NCI-H1694 treated with DMSO at 0.1 percent for 48 hours (cell line): ENCODE measurements at regions not wholly inside any gene's neighbourhood (a gene's known extent, or its start where the extent isn't known, plus 50 kb on each side); places are given as distances from the start of the nearest gene placed in this dataset.

Source experiments
- DNase-seq: peaks from one replicate; lab custom pipeline; 2025; lab: John Stamatoyannopoulos, UW

DNA sequence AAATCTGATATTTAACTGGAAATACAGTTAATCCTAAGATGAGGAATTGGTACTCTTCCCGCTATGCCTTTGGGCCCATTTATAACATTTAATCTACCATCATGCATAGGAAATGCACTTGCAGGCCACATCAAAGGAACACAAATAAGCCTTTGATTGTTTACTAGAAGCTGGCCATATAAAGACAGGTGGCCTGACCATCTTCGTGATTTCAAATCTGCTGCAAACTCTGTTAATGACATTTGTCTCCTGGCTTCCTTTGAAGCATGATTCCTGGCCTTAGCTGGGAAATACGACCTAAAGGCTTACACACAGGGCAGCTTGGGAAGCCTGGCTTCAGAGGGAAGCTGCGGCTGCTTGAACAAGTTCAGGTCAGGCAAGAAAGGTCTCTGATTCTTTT, 552.1 kb downstream of the CDH26 start:
- DNase-seq, result no peak

DNA sequence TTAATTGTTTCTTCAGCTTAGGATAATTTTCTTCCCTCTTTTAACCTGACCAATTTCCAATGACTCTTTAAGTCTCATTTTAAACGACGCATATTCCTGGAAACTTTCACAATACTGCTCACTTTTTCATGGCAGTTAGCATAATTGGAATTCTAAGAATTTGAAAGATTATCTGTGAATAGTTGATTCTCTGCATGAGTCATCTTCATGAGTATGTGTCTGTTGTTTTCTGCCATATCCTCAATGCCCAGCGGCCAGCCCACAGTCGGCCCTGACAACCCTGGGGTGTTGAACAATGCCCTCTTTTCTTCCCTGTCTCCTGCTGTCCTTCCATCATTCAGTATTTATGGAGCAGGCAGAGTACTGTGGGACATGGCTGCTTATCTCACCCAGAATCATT, 554.2 kb downstream of the CDH26 start:
- DNase-seq, result no peak

DNA sequence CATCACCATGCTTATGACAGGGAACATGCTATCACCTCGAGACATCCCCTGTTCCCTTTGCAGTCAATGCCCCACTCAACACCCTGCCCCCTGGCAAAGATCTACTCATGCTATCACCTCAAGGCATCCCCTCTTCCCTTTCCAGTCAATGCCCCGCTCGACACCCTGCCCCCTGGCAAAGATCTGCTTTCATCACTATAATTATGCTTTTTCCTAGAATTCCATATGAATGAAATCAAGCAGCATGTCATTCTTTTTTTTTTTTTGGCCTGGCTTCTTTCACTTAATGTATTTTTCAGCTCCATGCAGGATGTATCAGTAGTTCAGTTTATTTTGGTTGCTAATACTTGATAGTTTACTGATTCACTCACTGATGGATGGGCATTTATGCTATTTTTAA, 554.9 kb downstream of the CDH26 start:
- DNase-seq, result no peak

DNA sequence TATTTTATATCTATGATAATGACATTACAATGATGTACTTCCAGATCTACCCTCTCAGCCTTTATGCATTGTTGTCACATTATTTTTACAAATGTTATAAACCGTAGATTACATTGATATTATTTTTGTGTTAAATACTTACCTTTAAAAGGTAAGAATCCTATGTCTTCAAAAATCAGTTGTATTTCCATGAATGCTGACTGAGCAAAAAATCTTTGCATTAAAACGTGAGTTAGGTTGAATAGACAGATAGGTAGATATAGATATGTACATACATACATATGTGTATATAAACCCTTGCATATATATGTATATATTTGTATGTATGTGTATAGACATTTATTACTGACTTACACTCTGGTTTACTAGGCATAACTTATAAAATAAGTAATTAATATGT, 558.2 kb downstream of the CDH26 start:
- no peak for DNase-seq

DNA sequence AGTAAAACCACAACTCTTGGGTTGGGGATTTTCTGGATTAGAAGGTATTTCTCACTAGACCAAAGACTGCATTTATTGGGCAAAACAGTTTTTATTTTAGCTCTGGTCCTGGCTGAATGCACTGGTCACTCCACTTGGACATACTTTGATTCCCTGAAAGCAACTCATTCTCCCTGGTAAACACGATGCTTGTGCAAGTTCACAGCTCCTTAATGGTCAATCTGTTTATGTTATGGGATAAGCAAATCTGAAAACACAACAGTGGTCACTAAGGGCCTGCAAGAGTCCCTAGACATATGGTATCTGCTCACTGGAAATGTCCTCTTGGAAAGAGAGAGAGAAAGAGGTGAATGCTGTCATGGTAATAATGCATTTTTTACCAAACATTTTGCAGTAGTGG, 559.8 kb downstream of the CDH26 start:
- no peak for DNase-seq

DNA sequence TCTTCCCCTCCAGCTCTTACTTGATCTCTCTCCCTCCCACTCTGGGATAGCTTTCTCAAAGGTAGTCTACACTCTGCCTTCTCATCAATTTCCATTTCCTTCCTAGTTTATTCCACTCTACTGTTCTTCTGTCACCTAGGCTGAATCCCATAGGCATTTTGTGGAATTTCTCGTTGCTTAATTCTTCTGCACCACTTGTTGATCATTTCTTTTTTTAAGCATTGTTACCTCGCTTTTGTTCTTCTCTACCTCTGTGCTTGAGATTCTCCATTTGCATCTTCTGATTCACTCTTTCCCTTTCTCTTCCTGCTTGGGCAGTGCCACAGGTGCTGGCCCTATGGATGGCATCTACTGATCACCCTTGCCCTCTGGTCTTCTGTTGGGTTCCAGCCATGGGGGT, 567.2 kb downstream of the CDH26 start:
- DNase-seq, result no peak

DNA sequence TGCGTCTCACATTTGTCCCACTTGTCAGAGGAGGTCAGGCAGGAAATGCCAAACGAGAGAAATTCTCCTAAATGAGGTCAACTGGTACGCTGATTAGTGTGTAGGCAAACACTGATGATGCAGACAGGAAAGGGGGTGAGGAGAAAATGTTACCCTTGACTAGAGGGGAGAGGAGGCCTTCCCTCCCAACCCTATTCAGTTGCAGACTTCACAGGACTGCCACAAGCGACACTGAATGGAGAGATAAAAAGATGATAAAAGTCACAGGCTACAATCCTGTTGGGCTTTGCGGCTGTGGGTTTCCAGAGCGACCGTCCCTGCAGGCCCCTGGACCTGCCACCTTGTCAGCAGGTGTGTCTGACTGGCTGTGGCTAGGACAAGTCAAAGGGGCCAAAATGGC, 569.4 kb downstream of the CDH26 start:
- DNase-seq, result no peak

DNA sequence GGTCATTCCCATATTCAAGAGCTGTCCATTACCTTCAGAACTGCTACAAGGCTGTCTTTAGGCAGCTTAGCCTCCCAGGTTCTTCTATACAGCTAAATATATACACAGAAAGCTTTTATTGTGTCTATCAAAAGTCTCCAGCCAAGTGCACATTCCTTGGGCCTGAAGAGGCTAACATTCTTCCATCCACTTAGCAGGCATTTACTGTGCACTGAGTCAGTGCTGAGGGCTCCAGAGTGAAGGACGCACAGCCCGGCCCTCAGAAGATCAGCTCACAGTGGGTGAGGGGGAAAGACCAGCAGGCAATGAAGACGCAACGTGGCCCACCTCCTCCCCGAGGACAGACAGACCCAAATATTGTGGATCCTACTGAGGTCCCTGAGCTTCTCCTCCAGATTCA, 569.9 kb downstream of the CDH26 start:
- no peak for DNase-seq

DNA sequence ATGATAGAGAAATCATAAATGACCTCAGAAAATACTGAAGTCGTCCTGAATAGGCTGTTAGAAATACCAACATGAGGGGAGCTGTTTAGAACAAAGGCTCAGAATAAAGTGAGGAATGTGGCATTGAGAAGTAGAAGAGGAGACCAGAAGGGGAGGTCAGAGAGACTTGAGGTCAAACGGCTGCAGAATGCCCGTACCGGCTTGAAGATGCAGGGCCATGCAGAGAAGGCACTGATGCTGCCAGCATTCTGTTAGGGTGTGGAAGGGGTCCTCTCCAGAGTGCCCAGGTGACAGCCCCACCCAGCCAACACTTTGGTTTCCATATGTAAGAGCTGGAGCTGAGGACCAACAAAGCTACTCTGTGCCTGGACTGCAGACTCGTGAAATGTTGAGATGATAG, 570.9 kb downstream of the CDH26 start:
- no peak for DNase-seq

DNA sequence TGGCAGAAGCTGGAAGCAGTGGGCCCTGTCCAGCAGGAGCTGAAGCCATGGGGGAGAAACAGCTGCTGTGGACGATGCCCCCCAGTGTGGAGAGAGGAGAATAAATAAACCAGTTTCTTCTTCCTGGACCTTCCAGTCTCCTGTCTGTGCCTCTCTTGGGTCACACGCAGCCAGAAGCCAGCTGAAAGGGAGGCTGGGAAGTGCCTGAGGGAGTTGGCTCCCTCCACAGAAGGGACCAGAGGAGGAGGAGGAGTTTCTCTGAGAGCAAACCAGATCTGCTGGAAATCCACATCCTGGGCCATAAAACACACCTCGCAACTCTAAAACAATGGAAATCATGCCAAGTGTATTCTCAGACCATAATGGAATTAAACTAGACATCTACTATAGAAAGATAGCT, 577.0 kb downstream of the CDH26 start:
- DNase-seq, result no peak

DNA sequence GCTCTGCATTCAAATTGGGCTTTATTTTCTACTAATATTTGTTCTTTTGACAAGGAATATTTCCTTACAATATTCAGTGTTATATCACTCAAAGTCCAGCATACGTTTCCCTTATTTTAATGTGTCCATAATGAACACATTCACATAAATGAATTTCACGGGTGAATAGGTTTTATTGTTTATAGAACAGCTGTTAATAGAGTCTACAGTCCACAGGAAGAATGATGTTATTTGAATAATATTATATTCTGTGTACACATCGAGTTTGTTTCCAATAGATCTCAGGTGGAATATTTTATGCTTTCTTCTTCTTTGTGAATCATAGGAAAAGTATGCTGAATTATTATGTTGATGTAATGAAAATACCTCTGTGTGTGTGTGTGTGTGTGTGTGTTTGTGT, 582.4 kb downstream of the CDH26 start:
- DNase-seq, result no peak

DNA sequence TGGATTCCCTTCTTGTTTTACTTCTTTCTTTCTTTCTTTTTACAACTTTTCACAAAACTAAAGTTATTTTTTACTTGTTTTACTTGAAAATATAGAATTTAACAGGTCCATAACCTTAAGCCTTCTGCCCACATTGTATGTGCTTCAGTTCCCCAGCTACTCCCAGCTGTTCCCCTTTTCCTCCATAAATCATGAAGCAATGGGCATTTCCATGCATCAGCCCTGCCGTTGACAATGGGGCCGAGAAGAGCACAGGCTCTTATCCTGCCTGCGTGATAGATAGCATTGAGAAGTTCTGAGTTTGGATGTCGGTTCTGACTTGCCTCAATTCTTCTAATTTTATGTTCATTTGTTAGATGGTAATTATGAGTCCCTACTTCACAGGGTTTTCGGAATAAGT, 583.8 kb downstream of the CDH26 start:
- no peak for DNase-seq

DNA sequence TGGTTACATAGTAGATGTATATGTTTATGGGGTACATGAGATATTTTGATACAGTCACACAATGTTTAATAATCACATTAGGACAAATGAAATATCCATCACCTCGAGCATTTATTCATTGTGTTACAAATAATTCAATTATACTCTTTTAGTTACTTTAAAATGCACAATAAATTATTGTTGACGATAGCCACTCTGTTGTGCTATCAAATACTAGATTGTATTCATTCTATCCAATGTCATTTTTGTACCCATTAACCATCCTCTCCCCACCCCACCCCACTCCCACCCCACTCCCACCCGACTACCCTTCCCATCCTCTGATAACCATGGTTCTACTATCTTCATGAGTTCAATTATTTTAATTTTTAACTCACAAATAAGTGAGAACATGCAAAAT, 585.4 kb downstream of the CDH26 start:
- DNase-seq, result no peak

DNA sequence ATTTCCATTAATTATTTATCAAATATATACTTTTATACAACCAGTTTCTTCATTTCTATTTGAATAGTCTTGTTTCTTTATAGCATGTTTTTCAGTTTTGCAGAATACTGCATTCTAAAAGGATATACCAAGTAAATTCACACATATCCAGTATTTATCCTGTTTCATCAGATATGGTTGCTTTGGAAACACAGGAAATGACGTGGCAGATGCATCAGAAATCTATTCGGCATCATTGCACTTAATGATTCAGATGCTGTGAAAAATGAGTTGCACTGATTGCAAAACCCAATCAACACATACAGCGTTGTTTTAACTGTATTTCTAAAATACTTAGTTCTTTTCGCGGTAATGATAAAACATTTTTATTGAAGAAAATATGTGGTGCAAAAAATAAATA, 594.9 kb downstream of the CDH26 start:
- no peak for DNase-seq

DNA sequence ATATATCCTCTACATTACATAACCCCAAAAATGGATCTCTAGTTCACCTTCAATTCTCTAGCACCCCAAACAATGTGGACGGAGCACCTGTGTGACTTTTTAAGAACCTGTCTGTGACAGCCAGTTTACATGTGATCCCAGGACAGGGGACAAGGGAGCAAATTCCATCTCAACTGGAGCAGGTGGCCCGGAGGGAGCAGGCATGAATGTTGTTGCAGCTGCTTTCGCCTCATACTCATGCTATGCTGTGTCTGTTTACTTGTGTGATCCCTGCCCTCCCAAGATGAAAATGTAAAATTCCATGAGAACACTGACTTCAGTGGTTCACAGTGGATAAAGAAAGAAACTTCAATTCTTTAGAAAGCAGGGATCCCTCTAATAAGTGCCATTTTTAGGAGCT, 600.3 kb downstream of the CDH26 start:
- no peak for DNase-seq

DNA sequence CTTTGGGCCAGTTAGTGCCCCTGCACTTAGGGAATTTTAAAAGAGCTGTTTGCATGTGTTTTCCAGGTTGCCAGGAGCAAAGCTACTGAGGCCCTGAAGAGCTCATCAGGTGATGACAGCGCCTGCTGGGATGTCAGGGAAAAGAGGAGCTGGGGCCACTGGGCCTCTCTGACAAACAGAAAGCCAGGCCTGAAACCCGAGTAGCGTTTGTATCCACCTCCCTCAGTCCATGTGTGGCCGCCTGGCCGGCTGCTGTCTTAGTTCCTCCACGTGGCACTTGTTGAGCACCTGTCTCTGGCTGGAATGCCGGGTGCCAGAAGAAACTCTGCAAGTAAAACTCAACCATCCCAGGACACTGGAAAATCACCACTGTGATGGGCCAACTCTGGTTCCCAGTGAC, 601.2 kb downstream of the CDH26 start:
- no peak for DNase-seq

DNA sequence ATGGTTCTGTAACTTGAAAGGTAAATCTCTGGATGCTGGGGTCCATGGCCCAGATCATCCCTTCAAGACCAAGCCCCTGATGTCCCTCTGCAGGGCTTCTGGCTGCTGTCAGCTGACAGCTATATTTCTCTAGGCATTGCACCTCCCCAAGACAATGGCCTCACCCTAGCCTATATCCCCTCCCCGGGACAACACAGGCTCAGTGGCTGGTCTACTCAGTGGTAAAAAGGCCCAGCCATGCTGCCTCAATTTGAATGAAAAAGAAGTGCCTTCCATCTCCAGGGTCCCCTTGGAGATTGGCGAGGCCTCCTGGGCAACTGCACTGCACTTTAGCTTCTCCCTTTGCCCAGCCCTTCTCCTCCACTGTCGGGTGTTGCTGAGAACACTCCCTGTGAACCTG, 602.8 kb downstream of the CDH26 start:
- no peak for DNase-seq

DNA sequence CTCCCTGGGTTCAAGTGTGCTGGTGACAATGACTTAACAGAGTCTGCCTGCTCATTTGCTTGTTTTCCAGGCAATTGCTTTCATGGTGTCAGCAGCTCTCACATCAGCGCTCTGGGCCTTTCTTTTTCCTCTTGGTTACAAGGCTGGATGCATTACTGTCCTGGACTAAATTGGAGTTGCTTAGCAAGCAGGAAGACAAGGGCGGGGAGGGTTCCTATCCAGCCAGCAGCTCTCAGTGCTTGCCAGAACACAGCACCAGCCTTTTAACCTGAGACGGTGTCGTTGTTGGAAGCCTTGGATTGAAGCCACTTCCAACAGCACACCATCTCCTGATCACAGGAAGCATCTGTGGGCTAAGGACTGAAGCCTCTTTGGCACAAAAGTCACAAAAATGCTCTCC, 606.9 kb downstream of the CDH26 start:
- no peak for DNase-seq

DNA sequence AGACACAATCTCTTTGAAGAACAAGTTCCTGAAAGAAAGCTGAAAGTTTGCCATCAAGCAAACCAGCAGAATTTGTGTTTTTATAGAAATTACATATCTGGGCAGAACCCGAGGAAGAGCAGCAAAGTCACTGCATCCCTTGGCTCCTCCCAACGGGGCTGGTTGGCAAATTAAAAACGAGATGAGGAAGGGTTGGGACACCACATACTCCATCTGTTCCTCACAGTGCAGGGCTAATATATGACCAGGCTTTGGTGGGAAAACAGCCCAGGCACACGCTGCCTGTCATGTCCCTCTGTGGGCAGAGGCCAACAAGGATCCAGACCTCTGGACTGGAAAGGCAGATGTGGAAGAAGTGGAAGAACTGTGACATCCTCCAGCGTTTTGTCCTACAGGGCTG, 607.3 kb downstream of the CDH26 start:
- DNase-seq, result no peak

DNA sequence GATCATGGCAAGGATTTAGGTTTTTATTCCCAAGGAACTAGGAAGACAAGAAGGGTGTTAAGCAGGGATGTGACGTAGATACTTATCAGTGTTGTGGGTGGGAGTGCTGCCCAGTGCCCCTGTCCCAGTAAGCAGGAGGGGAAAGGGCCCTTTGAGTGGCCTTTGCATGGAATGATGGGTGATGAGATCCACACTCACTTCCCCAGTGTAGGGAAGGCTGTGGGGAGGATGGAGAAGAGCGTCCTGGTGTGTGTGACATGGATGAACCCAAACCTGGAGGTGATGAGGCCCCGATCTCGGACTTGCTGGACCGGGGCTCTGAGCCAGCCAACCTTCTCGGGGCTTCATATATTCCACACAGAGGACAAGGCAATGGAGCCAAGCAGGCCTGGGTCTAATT, 610.9 kb downstream of the CDH26 start:
- no peak for DNase-seq

DNA sequence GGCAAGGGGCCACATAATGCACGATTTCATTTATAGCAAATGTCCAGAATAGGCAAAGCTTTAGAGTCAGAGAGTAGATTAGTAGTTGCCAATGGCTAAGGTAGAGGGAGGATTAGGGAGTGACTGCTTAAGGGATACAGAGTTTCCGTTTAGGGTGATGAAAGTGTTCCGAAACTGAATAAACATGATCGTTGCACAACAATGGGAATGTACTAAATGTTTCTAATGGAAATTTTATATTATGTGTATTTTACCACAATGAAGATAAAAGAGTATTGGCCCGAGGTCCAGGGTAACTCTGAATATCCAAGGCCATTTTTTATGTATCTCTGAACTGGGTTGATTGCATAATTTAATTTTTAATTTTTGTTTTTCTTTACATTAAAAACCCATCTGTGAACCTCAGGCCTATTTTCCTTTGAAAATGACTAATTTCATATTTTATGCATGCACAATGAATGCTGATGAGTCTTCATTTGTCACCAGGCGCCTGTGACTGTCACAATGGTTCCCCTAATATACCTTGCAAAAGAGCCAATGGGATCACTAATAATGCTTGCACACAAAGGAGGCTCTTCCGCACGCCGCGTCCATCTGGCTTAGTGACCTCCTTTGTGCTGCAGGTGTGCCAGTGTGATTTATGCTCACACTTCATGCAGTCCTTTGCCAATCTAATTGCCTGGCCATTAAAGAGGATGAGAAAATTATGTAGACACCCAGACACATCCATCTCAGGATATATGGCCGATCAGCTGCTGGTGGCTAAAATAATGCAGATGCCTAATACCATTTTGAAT, 612.5 kb downstream of the CDH26 start:
- no peak for DNase-seq

DNA sequence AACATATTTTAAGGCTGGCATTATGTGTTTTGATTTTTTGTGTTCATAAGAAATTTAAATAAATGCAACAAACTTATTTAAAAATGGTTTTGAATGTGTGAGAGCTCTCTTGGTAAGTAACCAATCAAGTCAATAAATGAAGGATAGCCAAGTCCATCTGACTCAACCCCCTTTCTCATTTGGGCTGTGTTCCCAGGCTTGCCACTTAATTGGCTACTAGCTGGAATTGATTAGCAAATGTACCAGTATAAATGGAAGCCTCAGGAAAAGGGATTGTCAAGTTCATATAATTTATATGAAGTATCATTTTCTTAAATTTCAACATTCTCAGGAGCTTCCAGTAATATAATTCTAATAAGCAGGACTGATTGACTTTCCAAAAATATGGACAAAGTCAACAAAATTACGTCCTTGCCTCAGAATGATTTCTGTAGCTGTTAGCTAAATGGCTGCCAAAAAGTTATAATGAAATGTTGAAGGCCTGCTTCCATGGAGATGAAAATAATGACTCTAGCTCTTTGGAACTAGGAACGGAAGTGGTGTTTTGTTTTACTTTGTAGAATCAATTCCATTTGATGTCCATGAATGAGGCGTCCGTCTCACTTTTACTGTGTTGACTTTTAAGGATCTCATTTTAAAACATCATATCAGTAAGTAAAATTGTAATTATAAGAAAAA, 614.9 kb downstream of the CDH26 start:
- DNase-seq, result no peak

DNA sequence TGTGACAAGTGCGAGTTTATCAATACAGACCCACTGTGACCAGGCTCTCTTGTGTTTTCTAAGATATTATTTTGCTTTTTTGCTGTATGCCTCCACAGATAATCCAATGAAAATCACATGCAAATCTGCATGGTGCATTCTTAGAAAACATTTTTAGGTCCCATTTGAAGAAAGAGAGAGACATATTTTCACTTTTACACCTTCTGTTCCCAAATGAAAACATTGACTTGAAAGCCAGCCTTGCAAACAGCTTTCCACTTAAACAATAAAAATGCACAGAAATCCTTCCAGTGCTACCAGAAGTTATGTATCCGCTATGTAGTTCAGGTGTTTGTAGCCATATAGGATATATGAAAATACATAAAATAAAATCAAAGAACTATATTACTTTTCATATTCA, 618.0 kb downstream of the CDH26 start:
- no peak for DNase-seq

DNA sequence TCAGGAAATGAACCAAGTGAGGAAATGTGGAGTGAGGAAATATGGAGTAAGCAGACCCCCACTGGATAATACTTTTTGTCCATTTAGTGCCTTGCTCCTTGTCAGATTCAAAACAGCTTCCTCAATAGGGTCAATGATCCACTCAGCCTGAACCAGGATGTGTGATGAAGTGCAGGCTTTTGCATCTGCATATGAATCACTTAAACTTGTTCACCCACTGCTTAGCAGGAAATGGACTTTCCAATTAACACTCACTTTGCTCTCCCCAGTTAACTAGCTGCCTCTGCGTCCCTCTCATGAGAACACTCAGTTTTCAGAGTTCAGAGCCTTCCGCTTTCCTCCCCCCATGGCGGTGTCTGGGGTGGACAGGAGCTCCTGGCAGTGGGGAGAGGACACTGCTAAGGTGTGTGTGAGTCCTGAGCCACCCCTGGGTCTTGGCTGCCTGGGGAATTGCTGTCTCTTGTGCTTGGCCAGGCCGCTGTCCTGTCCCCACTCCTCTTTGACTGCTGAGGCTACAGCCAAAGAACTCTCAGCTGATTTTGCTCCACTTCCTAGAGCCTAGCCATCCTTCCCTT, 621.8 kb downstream of the CDH26 start:
- DNase-seq, result no peak
